NCI-H748 (cell line): ENCODE measurements at regions not wholly inside any gene's neighbourhood (a gene's known extent, or its start where the extent isn't known, plus 50 kb on each side); places are given as distances from the start of the nearest gene placed in this dataset.

Experiments used
- DNase-seq: peaks from one replicate; lab custom pipeline; 2025; ENCODE audit not compliant: unreplicated experiment; lab: John Stamatoyannopoulos, UW

- DNase-seq: no peak
Observed at GRCh38 chr10:30793093-30793492, 163.5 kb upstream of the LYZL2 start.

GRCh38 chr10:30792025-30792424, 162.5 kb upstream of the LYZL2 start:
- no peak for DNase-seq

GRCh38 chr10:30791197-30791611, 161.7 kb upstream of the LYZL2 start:
- no peak for DNase-seq

- no peak for DNase-seq
Observed at GRCh38 chr10:30789806-30790205, 160.3 kb upstream of the LYZL2 start.

- DNase-seq: no peak
Observed at GRCh38 chr10:30788307-30788706, 158.8 kb upstream of the LYZL2 start.

- no peak for DNase-seq
Observed at GRCh38 chr10:30786906-30787305, 157.4 kb upstream of the LYZL2 start.

- DNase-seq: no peak
Observed at GRCh38 chr10:30786131-30786530, 156.6 kb upstream of the LYZL2 start.

GRCh38 chr10:30784897-30785605, 155.5 kb upstream of the LYZL2 start:
- peak; percentile 72 for DNase-seq

GRCh38 chr10:30784524-30784896, 155.0 kb upstream of the LYZL2 start:
- DNase-seq: no peak

GRCh38 chr10:30783939-30784501, 154.5 kb upstream of the LYZL2 start:
- DNase-seq: peak; percentile 74

GRCh38 chr10:30782537-30783461, 153.2 kb upstream of the LYZL2 start:
- no peak for DNase-seq

- no peak for DNase-seq
Observed at GRCh38 chr10:30782157-30782536, 152.6 kb upstream of the LYZL2 start.

GRCh38 chr10:30781670-30782121, 152.1 kb upstream of the LYZL2 start:
- DNase-seq: peak; percentile 1

- no peak for DNase-seq
Observed at GRCh38 chr10:30778769-30779168, 149.2 kb upstream of the LYZL2 start.

- DNase-seq: no peak
Observed at GRCh38 chr10:30775779-30776591, 146.4 kb upstream of the LYZL2 start.

GRCh38 chr10:30774261-30774660, 144.7 kb upstream of the LYZL2 start:
- DNase-seq: no peak

GRCh38 chr10:30773501-30773900, 143.9 kb upstream of the LYZL2 start:
- DNase-seq: no peak

- DNase-seq: no peak
Observed at GRCh38 chr10:30770816-30771215, 141.3 kb upstream of the LYZL2 start.

GRCh38 chr10:30770229-30770628, 140.7 kb upstream of the LYZL2 start:
- DNase-seq: no peak

- no peak for DNase-seq
Observed at GRCh38 chr10:30769361-30769760, 139.8 kb upstream of the LYZL2 start.

- no peak for DNase-seq
Observed at GRCh38 chr10:30765616-30766015, 136.1 kb upstream of the LYZL2 start.
